Uterus (tissue), 2 donors: ENCODE measurements at regions not wholly inside any gene's neighbourhood (a gene's known extent, or its start where the extent isn't known, plus 50 kb on each side); places are given as distances from the start of the nearest gene placed in this dataset.

Source experiments
- CTCF ChIP-seq, 4 experiments: fragments of 200-600 bp in 2 of 4; fragments of 450-650 bp in 2 of 4; sonication (generic) in 2 of 4; IDR thresholded peaks; one replicate each; pipeline ENCODE4 v1.5.1; 2016 to 2019; ENCODE audit warnings: antibody characterized with exemption in 4 of 4, mild to moderate bottlenecking in 2 of 4, moderate library complexity in 1 of 4
- POLR2A ChIP-seq, 2 donors: fragments of 450-650 bp; IDR thresholded peaks; one replicate each; pipeline ENCODE4 v1.6.1; 2016; ENCODE audit warnings: antibody characterized with exemption in 2 of 2, mild to moderate bottlenecking in 1 of 2, moderate library complexity in 1 of 2

GRCh38 chr1:4972761-4973320 is 318.4 kb downstream of the AJAP1 start:
- TF ChIP-seq POLR2A (IDR thresholded peaks at IDR 0.05) = no peak
- no peak for TF ChIP-seq CTCF (IDR thresholded peaks at IDR 0.05)
